Kidney epithelial cell (primary cell): ENCODE measurements at regions not wholly inside any gene's neighbourhood (a gene's known extent, or its start where the extent isn't known, plus 50 kb on each side); places are given as distances from the start of the nearest gene placed in this dataset.
"Not testable (repeated sequence)": the region's sequence is repeated elsewhere in the genome, so short reads cannot be mapped to it uniquely, and the experiment has no call there.

Experiments
- DNase-seq: peaks from one replicate; pipeline ENCODE4 v3.0.0-alpha.2; 2010; ENCODE audit warnings: low read depth
- H3K27me3 ChIP-seq: 2 replicates; pipeline ENCODE4 v1.6.0; 2011; ENCODE audit warnings: low read length; ENCODE audit not compliant: control insufficient read depth, insufficient read depth
- H3K36me3 ChIP-seq: 2 replicates; pipeline ENCODE4 v1.5.1; 2011; ENCODE audit warnings: low read length; ENCODE audit not compliant: control insufficient read depth, insufficient read depth
- H3K4me3 ChIP-seq: 2 replicates; pipeline ENCODE4 v1.5.1; 2011; ENCODE audit warnings: low read depth, mild to moderate bottlenecking, control low read depth, low read length
- CTCF ChIP-seq: IDR thresholded peaks from 2 replicates; pipeline ENCODE4 v1.5.1; 2011; ENCODE audit warnings: mild to moderate bottlenecking, moderate library complexity, low read length, control low read depth, inconsistent platforms; ENCODE audit not compliant: insufficient read depth, poor library complexity, severe bottlenecking

- TF ChIP-seq CTCF: no peak
- Histone ChIP-seq H3K36me3 (no peaks in the 10 kb centered on the region), H3K4me3 (no peak overlapping the region), H3K27me3 (no peaks in the 10 kb centered on the region)
- DNase-seq: no peak
Measured at GRCh38 chr6:99712519-99712918, 105.9 kb downstream of the PRDM13 start.

GRCh38 chr6:99722043-99722442 lies 115.4 kb downstream of the PRDM13 start:
- H3K4me3 ChIP-seq, H3K36me3 ChIP-seq, DNase-seq, H3K27me3 ChIP-seq: not testable (repeated sequence)

- not testable (repeated sequence) for H3K36me3 ChIP-seq, DNase-seq, H3K4me3 ChIP-seq, H3K27me3 ChIP-seq
Measured at GRCh38 chr6:99730237-99730636, 123.6 kb downstream of the PRDM13 start.

GRCh38 chr6:99736302-99736701 lies 129.7 kb downstream of the PRDM13 start:
- peaks cover 2% of the 10 kb centered on the region for H3K27me3 ChIP-seq
- no peak overlapping the region for H3K4me3 ChIP-seq
- no peak for TF ChIP-seq CTCF
- no peaks in the 10 kb centered on the region for H3K36me3 ChIP-seq
- DNase-seq: no peak

GRCh38 chr6:99739526-99739925 lies 132.9 kb downstream of the PRDM13 start:
- Histone ChIP-seq H3K36me3 (no peaks in the 10 kb centered on the region), H3K4me3 (no peak overlapping the region), H3K27me3 (peaks cover 5% of the 10 kb centered on the region)
- DNase-seq: no peak
- no peak for TF ChIP-seq CTCF

- TF ChIP-seq CTCF: no peak
- Histone ChIP-seq H3K4me3 (no peak overlapping the region), H3K36me3 (no peaks in the 10 kb centered on the region), H3K27me3 (peaks cover 5% of the 10 kb centered on the region)
- no peak for DNase-seq
Measured at GRCh38 chr6:99741092-99741491, 134.5 kb downstream of the PRDM13 start.

- Histone ChIP-seq H3K36me3 (no peaks in the 10 kb centered on the region), H3K27me3 (peaks cover 4% of the 10 kb centered on the region), H3K4me3 (no peak overlapping the region)
- TF ChIP-seq CTCF: no peak
- no peak for DNase-seq
Measured at GRCh38 chr6:99743647-99744046, 137.0 kb downstream of the PRDM13 start.
